ENCODE measurements at regions not wholly inside any gene's neighbourhood (a gene's known extent, or its start where the extent isn't known, plus 50 kb on each side); places are given as distances from the start of the nearest gene placed in this dataset.

GRCh38 chr18:64519201-64519600 is 370.3 kb upstream of the LINC00305 start:
- CTCF ChIA-PET = no interaction called here
- intact Hi-C loops (cut with micrococcal nuclease) = no loop called here
- Histone ChIP-seq H3K27me3 (ENCODE audit: low read length) (no peaks in the 10 kb centered on the region), H3F3A (ENCODE audit: low read length, unreplicated experiment) (no peaks in the 10 kb centered on the region), H3K27ac (ENCODE audit: low read length) (no peak overlapping the region), H4K20me1 (ENCODE audit: low read length) (no peaks in the 10 kb centered on the region), H3K9me2 (replicated peaks; ENCODE audit: low read length) (no peaks in the 10 kb centered on the region), H3K4me2 (ENCODE audit: low read length) (no peak overlapping the region), H3K4me1 (ENCODE audit: insufficient read depth, low read length) (no peaks in the 10 kb centered on the region), H3K36me3 (ENCODE audit: low read depth, low read length) (no peaks in the 10 kb centered on the region), H2AFZ (ENCODE audit: low read length) (no peak overlapping the region), H3K4me3 (ENCODE audit: low read length) (no peak overlapping the region), H3K9me3 (ENCODE audit: low read length) (no peaks in the 10 kb centered on the region), H3K79me2 (ENCODE audit: low read length) (no peaks in the 10 kb centered on the region), H3K9ac (ENCODE audit: low read length) (no peak overlapping the region)
- TF ChIP-seq EZH2 (IDR thresholded peaks at IDR 0.05; ENCODE audit: low read length, unreplicated experiment) (no peak), EZH2phosphoT487 (IDR thresholded peaks at IDR 0.05; ENCODE audit: borderline replicate concordance, low read length) (no peak), CTCF (conservative IDR thresholded peaks at IDR 0.05; ENCODE audit: low read depth, low read length) (no peak)
- DNase-seq (no peak), ATAC-seq (no peak)
- no TSS peak for BruUV-seq (replicated peaks)
- POLR2A ChIA-PET (ENCODE audit: unreplicated experiment) = no interaction called here

DNA sequence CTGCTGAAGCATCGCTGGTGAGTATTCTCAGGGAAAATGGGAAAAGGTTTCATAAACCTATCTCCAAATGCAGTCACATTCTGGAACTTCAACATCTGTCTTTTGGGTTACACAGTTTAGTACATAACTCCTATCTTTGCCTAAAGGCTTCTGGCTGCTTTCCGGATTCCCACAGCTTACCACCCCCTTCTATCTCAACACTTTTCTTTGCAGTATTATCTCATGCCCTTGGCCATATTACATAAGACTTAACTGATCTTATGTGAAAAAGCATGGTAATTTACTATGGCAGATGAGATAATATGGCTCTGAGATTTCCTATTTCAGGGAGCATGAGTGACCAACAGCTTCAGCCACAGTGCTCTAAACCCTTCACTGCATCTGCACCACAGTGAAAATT is 369.3 kb upstream of the LINC00305 start:
- no peak for ATAC-seq
- POLR2A ChIA-PET (ENCODE audit: unreplicated experiment) = no interaction called here
- H3K9me2 ChIP-seq (replicated peaks; ENCODE audit: low read length) = no peaks in the 10 kb centered on the region

GRCh38 chr18:64513401-64513800 is 364.5 kb upstream of the LINC00305 start:
- BruUV-seq (replicated peaks) = no TSS peak
- H3K9ac ChIP-seq (ENCODE audit: low read length) = no peak overlapping the region
- intact Hi-C loops (cut with micrococcal nuclease) = no loop called here

More for the DNA sequence above, 369.3 kb upstream of the LINC00305 start:
- no peak overlapping the region for H3K4me3 ChIP-seq (ENCODE audit: low read length)
- H3K9me3 ChIP-seq (ENCODE audit: low read length) = no peaks in the 10 kb centered on the region
- CTCF ChIA-PET = no interaction called here
- no peaks in the 10 kb centered on the region for H3K36me3 ChIP-seq (ENCODE audit: low read depth, low read length)
- no peak overlapping the region for H2AFZ ChIP-seq (ENCODE audit: low read length)
- H3K4me2 ChIP-seq (ENCODE audit: low read length) = no peak overlapping the region
- H3K4me1 ChIP-seq (ENCODE audit: insufficient read depth, low read length) = no peaks in the 10 kb centered on the region
- no TSS peak for BruUV-seq (replicated peaks)
- no peak overlapping the region for H3K27ac ChIP-seq (ENCODE audit: low read length)
- no peak overlapping the region for H3K9ac ChIP-seq (ENCODE audit: low read length)
- H3K79me2 ChIP-seq (ENCODE audit: low read length) = no peaks in the 10 kb centered on the region
- no peak for TF ChIP-seq EZH2 (IDR thresholded peaks at IDR 0.05; ENCODE audit: low read length, unreplicated experiment)
- no peak for TF ChIP-seq CTCF (conservative IDR thresholded peaks at IDR 0.05; ENCODE audit: low read depth, low read length)
- no peak for TF ChIP-seq EZH2phosphoT487 (IDR thresholded peaks at IDR 0.05; ENCODE audit: borderline replicate concordance, low read length)
- H3F3A ChIP-seq (ENCODE audit: low read length, unreplicated experiment) = no peaks in the 10 kb centered on the region
- no peak for DNase-seq
- intact Hi-C loops (cut with micrococcal nuclease) = no loop called here
- peaks cover 4% of the 10 kb centered on the region; the same call in 1 of the 2 replicates for H3K27me3 ChIP-seq (ENCODE audit: low read length)
- no peaks in the 10 kb centered on the region for H4K20me1 ChIP-seq (ENCODE audit: low read length)

More at GRCh38 chr18:64513401-64513800, 364.5 kb upstream of the LINC00305 start:
- Histone ChIP-seq H3K36me3 (ENCODE audit: low read depth, low read length) (no peaks in the 10 kb centered on the region), H3K27ac (ENCODE audit: low read length) (no peak overlapping the region), H3K9me3 (ENCODE audit: low read length) (no peaks in the 10 kb centered on the region), H3K4me2 (ENCODE audit: low read length) (no peak overlapping the region), H4K20me1 (ENCODE audit: low read length) (no peaks in the 10 kb centered on the region), H3K9me2 (replicated peaks; ENCODE audit: low read length) (no peaks in the 10 kb centered on the region), H3K79me2 (ENCODE audit: low read length) (no peaks in the 10 kb centered on the region), H3K4me1 (ENCODE audit: insufficient read depth, low read length) (no peaks in the 10 kb centered on the region), H3K27me3 (ENCODE audit: low read length) (peaks cover 21% of the 10 kb centered on the region), H3F3A (ENCODE audit: low read length, unreplicated experiment) (no peaks in the 10 kb centered on the region), H3K4me3 (ENCODE audit: low read length) (no peak overlapping the region), H2AFZ (ENCODE audit: low read length) (no peak overlapping the region)
- TF ChIP-seq EZH2phosphoT487 (IDR thresholded peaks at IDR 0.05; ENCODE audit: borderline replicate concordance, low read length) (no peak), EZH2 (IDR thresholded peaks at IDR 0.05; ENCODE audit: low read length, unreplicated experiment) (no peak), CTCF (conservative IDR thresholded peaks at IDR 0.05; ENCODE audit: low read depth, low read length) (no peak)
- DNase-seq (no peak), ATAC-seq (no peak)
- POLR2A ChIA-PET (ENCODE audit: unreplicated experiment) = no interaction called here
- CTCF ChIA-PET = no interaction called here

All from PC-3 (cell line).